Glomerular visceral epithelial cell (primary cell): ENCODE measurements at regions not wholly inside any gene's neighbourhood (a gene's known extent, or its start where the extent isn't known, plus 50 kb on each side); places are given as distances from the start of the nearest gene placed in this dataset.

Source experiments
- DNase-seq: peaks from one replicate; pipeline ENCODE4 v3.0.0-alpha.2; 2016; ENCODE audit errors: extremely low spot score

GRCh38 chr15:95279277-95280019 lies 1048.1 kb downstream of the MCTP2 start:
- no peak for DNase-seq

DNA sequence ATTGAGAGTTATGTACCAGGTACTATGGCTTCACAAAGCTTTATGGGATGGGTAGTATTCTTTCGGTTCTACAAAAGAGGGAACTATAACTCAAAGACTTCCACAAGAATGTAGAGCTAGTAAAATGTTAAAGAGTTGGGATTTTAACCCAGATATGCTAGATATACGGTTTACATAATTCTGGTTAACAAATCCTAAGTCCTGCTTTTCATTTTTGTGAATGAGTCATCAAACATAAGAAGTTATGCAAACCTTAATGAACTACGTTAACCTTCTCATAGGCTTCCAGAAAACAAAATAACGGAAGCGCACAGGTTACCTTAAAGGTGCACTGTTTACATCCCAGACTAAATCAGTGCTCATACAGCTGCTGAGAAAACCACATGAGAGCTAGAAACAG lies 1049.3 kb downstream of the MCTP2 start:
- no peak for DNase-seq

GRCh38 chr15:95281470-95281869 lies 1049.0 kb upstream of the NR2F2 start:
- DNase-seq: no peak

- no peak for DNase-seq
Measured at GRCh38 chr15:95284492-95284891, 1046.0 kb upstream of the NR2F2 start.

GRCh38 chr15:95284933-95285421 lies 1045.5 kb upstream of the NR2F2 start:
- DNase-seq: peak; percentile 24

DNA sequence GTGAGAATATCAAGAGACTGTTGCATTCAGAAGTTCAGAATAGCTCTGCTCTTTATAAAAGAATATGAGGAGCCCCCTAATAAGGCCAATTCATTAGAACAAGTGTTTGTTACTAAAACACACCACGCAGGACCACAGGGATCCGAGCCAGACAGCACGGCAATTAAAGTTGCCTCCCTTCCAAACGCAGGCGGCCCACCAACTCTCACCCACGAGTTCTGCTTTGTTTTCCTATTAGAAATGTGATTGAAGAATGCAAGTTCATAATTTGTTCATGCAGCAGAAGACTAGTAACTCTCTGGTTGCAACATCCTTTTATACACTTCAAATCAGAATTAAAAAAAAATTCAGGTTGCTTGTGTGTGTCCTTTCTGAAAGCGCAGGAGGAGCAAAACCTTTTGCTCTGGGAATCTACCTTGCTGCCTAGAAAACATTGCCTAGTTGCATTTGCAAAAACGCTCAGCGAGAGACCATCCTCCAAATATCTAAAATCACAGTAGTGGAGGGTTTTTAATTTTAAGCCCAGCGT lies 1044.1 kb upstream of the NR2F2 start:
- DNase-seq: no peak

GRCh38 chr15:95287720-95288103 lies 1042.8 kb upstream of the NR2F2 start:
- DNase-seq: no peak

DNA sequence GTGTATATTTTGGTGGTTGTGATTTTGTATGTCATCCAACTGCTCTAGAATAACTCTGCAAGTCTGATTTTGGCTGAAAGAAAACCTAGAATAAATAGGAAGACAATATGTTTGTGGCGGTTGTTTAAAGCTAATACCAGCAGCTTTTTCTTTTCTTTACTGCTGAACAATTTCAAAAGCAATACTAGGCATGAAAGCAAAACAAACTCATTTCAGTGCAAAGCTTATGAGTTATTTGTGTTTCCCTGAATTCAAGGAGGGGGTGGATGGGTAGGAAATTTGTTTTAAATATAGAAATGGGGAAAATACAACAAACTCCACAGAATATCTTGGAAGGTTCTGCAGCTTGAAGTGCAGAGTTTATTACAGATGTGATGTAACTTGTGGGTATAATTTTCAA lies 1041.9 kb upstream of the NR2F2 start:
- no peak for DNase-seq

DNA sequence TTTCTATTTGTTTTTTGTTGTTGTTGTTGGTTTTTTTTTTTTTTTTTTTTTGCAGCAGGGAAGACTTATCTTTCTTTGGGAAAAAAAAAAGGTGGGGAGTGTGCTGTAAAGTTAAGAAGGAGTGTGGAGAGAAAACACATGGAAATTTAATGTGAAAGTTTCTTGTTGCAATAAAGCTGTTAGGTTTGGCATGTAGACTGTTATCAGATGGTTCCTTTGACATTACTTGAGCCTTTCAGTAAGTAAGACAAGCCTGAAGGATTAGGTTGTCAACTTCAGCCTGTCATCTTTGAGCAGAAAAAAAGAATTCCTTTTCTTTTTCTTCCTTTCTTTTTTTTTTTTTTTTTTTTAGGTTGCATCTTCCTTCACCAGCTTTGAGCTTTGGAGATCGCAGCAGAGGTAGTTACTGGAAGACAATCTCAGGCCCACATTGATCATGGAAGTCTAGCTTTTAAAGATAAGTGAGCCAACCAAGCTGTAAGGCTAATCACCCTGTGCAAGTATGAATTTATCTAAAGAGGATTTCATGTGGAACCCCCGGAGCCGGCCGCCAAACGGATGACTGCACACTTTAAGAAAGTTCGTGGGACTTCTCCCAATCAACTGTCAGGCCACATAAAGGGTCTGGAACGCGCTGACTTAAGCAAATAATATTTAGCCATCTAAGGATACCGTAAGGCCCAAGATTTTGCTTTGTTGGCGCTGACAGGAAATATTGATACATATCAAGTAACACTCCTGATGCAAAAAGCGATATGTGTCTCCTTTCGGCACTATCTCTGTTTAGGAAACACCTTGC lies 1040.1 kb upstream of the NR2F2 start:
- DNase-seq: peak; percentile 47

- peak; percentile 34 for DNase-seq
Measured at GRCh38 chr15:95291898-95292472, 1038.5 kb upstream of the NR2F2 start.

- DNase-seq: no peak
Measured at GRCh38 chr15:95292785-95293450, 1037.6 kb upstream of the NR2F2 start.

DNA sequence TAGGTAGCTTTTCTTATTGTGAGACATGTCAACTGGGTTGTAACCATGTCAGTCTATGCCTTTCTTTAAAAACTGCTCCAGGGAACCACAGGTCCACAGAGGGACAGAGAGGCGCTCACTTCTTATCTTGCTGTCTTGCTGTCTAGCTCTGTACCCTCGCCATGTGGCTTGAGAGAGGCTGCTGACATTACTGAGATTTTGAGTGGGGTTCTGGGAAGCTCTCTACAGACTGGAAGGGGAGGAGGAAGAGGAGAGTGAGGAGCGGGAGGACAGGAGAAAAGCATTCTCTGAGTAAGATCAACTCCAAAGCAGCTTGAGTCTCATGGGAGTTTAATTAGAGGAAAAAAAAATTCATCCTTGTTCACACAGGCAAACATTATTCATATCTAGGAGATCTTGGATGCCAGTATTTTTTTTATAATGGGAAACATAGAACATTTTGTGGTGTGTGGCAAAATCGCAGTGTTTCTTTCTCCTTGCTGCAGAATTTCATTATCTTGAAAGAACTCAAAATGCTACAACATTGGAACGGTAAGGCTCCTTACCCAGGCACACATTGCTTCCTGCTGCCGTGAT lies 1037.0 kb upstream of the NR2F2 start:
- no peak for DNase-seq

DNA sequence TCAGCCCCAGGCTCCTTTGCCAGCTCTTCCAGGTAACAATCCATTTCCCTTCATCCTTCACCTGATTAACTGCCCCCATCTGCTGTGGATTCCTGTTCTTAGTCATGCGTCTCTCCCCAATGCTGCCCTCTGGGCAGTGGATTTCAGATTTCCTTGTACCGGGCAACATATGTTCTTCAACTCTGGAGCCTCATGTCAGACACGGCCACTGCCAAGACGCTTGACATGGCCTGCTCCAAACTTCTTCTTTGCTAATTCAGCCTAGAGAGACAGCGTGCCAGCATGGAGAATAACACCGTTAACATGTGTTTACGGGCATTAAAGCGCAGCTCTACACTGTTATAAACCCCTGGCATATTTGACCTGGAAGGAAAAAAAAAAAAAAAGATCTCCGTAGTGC lies 1035.1 kb upstream of the NR2F2 start:
- no peak for DNase-seq

DNA sequence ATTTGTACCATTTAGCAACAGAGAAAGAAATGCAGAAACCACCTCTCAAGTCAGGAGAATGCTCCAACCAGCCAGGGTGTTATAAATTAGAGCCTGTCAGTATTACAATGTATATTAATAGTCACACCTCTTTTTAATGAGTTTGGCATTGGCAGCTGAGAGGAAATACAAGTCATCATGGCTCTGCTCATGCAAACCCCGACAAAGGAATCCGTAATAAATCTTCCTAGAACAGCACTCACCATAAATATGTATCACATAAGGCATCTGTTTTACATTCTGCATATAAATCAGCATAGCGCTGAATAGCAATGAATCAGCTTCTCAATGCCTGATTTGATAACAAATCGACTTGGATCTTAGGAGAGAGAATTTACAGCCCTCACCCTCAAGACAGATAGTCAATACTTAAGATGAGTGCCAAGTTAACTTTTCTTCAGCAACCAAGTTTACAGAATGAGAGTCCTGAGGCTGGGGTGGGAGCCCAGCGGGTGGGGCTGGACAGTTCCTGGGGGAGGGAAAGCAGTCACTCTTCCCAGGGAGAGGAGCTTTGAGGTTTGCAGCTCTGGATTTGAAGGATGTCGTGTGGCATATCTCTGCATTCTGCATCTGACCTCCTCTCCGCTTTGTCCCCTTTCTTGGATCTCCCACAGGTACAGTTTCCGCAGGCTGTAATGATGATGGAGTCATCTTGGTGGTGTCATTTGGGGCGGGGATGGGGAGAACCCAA lies 1034.4 kb upstream of the NR2F2 start:
- no peak for DNase-seq

DNA sequence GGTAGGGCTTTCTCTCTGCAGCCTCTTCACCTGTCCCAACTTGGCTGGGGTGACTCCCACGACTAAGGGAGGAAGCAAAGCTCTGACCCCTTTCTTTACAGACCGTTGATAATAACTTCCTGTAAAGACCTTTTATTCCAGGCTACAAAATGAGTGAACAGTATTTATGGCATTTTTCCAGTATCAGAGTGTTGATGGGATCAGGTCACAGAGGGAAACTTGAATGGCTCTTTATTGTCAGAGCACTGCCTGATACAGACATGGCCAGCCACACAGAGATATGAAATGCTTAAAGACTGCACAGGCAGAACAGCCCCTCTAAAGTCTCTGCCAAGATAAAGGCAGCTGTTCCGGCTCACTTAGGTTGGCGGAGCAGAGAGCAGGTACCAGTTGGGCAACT lies 1033.9 kb upstream of the NR2F2 start:
- DNase-seq: no peak

DNA sequence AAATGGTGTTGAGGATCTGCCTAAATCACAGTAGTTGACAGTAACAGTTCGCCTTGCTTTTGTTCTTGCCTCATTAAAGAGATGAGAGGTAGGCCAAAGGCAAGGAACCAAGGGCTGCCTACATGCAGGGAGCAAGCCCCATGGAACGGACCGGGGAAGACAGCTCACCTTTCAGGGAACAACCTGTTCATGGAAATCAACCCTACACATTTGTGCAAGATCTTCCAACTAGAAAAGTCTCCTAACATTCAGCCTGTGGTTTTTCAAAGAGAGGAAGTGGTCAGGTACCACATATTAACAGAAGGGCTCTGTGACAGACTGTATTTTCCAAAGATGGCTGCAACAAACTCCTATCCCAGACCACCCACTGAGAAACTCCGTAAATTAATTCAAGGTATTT lies 1031.8 kb upstream of the NR2F2 start:
- DNase-seq: peak; percentile 11

GRCh38 chr15:95300958-95301357 lies 1029.5 kb upstream of the NR2F2 start:
- no peak for DNase-seq

DNA sequence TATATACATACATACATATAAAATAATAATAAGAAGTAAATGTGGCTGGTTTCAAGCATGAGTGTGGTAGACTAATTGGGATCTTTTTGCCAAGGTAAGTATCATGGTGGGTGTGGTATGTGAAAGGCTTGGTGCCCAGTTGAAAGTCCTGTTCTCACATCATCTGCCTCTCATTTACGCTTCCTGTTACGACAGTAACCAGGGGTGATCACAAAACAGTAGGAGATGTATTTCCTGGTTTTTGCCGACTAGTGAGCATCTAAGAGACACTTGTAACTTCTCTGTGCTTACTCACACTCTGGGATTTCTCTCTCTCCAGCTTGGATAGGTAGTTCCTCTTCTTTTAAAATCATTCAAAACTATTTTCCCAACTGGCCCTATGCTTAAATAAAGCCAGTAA lies 1028.3 kb upstream of the NR2F2 start:
- no peak for DNase-seq

DNA sequence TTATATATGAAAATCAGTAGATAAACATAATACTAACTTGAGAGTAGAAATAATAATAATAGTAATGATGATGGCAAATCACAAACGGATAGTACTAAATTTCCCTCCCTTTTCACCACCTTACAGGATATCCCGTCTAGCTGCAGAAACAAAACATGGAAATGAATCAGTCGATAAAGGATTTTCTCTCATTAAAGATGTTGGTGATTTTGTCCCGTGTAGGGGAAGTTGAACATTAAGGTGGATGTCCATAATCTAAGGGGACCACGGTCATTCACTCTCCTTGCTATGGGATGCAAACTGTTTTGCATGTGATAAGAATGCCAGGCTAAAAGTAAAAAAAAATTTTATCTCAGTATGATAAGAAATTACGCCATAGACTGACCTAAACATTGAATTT lies 1027.7 kb upstream of the NR2F2 start:
- DNase-seq: no peak

GRCh38 chr15:95303713-95304112 lies 1026.8 kb upstream of the NR2F2 start:
- no peak for DNase-seq
